Stimulated activated naive CD8-positive, alpha-beta T cell treated with anti-CD3 and anti-CD28 coated beads, Interleukin-15, amount 100 ng/mL, for 72 hours (primary cell): ENCODE measurements at regions not wholly inside any gene's neighbourhood (a gene's known extent, or its start where the extent isn't known, plus 50 kb on each side); places are given as distances from the start of the nearest gene placed in this dataset.
"Not testable (repeated sequence)": the region's sequence is repeated elsewhere in the genome, so short reads cannot be mapped to it uniquely, and the experiment has no call there.

Experiments
- ATAC-seq: fragments of 150-1000 bp; cut with Tn5 transposase; 2 replicates; pipeline ENCODE4 v1.10.0; 2021; ENCODE audit warnings: mild to moderate bottlenecking, moderate library complexity
- DNase-seq, 2 donors: peaks; one replicate each; pipeline ENCODE4 v3.0.0; 2021 to 2022
- H3K27ac Mint-ChIP-seq, 2 donors: one replicate each; pipeline ENCODE4 v1.8.0; 2022; ENCODE audit warnings: mild to moderate bottlenecking in 2 of 2, mixed read lengths in 2 of 2, moderate library complexity in 2 of 2
- H3K27me3 Mint-ChIP-seq: one replicate; pipeline ENCODE4 v1.8.0; 2022; ENCODE audit warnings: mixed read lengths
- H3K4me1 Mint-ChIP-seq: one replicate; pipeline ENCODE4 v1.8.0; 2022; ENCODE audit warnings: mild to moderate bottlenecking, mixed read lengths
- H3K4me3 Mint-ChIP-seq, 2 donors: one replicate each; pipeline ENCODE4 v1.8.0; 2022; ENCODE audit warnings: mild to moderate bottlenecking in 2 of 2, mixed read lengths in 2 of 2, moderate library complexity in 1 of 2
- H3K9me3 Mint-ChIP-seq, 2 donors: one replicate each; pipeline ENCODE4 v1.8.0; 2022; ENCODE audit warnings: mixed read lengths in 2 of 2

- DNase-seq, H3K4me1 Mint-ChIP-seq, H3K27ac Mint-ChIP-seq, ATAC-seq, H3K4me3 Mint-ChIP-seq: not testable (repeated sequence)
- peaks cover 0 to 11% of the 10 kb centered on the region in 2 donors for H3K9me3 Mint-ChIP-seq
- peaks cover 22% of the 10 kb centered on the region for H3K27me3 Mint-ChIP-seq
These were observed 53.1 kb upstream of the HUNK start for GRCh38 chr21:31819692-31820091.

GRCh38 chr21:31814356-31814755 is 58.5 kb upstream of the HUNK start:
- Mint-ChIP-seq H3K9me3 (peaks cover 5 to 11% of the 10 kb centered on the region in 2 donors), H3K27me3 (peaks cover 11% of the 10 kb centered on the region)
- not testable (repeated sequence) for H3K27ac Mint-ChIP-seq, H3K4me3 Mint-ChIP-seq, H3K4me1 Mint-ChIP-seq, DNase-seq, ATAC-seq

GRCh38 chr21:31813862-31814261 is 59.0 kb upstream of the HUNK start:
- peaks cover 11% of the 10 kb centered on the region for H3K27me3 Mint-ChIP-seq
- no peak overlapping the region for H3K27ac Mint-ChIP-seq
- no peak overlapping the region for H3K4me3 Mint-ChIP-seq
- ATAC-seq (no peak), DNase-seq (no peak)
- no peaks in the 10 kb centered on the region for H3K4me1 Mint-ChIP-seq
- peaks cover 5 to 11% of the 10 kb centered on the region in 2 donors for H3K9me3 Mint-ChIP-seq

- no peak overlapping the region for H3K4me3 Mint-ChIP-seq
- DNase-seq (no peak), ATAC-seq (no peak)
- peaks cover 20% of the 10 kb centered on the region for H3K27me3 Mint-ChIP-seq
- H3K27ac Mint-ChIP-seq, result no peak overlapping the region
- H3K4me1 Mint-ChIP-seq, result no peaks in the 10 kb centered on the region
- peaks cover 0 to 7% of the 10 kb centered on the region in 2 donors for H3K9me3 Mint-ChIP-seq
These were observed 68.8 kb upstream of the HUNK start for GRCh38 chr21:31804008-31804394.

GRCh38 chr21:31803039-31804007 is 69.5 kb upstream of the HUNK start:
- no peak for DNase-seq
- H3K27me3 Mint-ChIP-seq, result peaks cover 20% of the 10 kb centered on the region
- no peak overlapping the region for H3K27ac Mint-ChIP-seq
- ATAC-seq, result no peak
- peaks cover 0 to 7% of the 10 kb centered on the region in 2 donors for H3K9me3 Mint-ChIP-seq
- H3K4me1 Mint-ChIP-seq, result no peaks in the 10 kb centered on the region
- H3K4me3 Mint-ChIP-seq, result no peak overlapping the region

- peaks cover 0 to 7% of the 10 kb centered on the region in 2 donors for H3K9me3 Mint-ChIP-seq
- no peak for DNase-seq
- H3K27ac Mint-ChIP-seq, result no peak overlapping the region
- H3K4me1 Mint-ChIP-seq, result no peaks in the 10 kb centered on the region
- no peak for ATAC-seq
- H3K27me3 Mint-ChIP-seq, result peaks cover 20% of the 10 kb centered on the region
- H3K4me3 Mint-ChIP-seq, result no peak overlapping the region
These were observed 70.4 kb upstream of the SCAF4 start for GRCh38 chr21:31802331-31802730.

GRCh38 chr21:31801551-31802219 is 69.8 kb upstream of the SCAF4 start:
- H3K27me3 Mint-ChIP-seq, result peaks cover 20% of the 10 kb centered on the region
- no peak for ATAC-seq
- H3K27ac Mint-ChIP-seq, result no peak overlapping the region
- H3K4me3 Mint-ChIP-seq, result no peak overlapping the region
- H3K9me3 Mint-ChIP-seq, result peaks cover 0 to 7% of the 10 kb centered on the region in 2 donors
- DNase-seq, result no peak
- no peaks in the 10 kb centered on the region for H3K4me1 Mint-ChIP-seq

GRCh38 chr21:31798842-31799704 is 67.2 kb upstream of the SCAF4 start:
- Mint-ChIP-seq H3K4me1 (no peaks in the 10 kb centered on the region), H3K4me3 (no peak overlapping the region), H3K27me3 (peaks cover 20% of the 10 kb centered on the region), H3K9me3 (no peaks in the 10 kb centered on the region), H3K27ac (no peak overlapping the region)
- no peak for ATAC-seq
- no peak for DNase-seq

- no peak overlapping the region for H3K4me3 Mint-ChIP-seq
- H3K27me3 Mint-ChIP-seq, result peaks cover 20% of the 10 kb centered on the region
- no peak for ATAC-seq
- no peaks in the 10 kb centered on the region for H3K4me1 Mint-ChIP-seq
- no peaks in the 10 kb centered on the region for H3K9me3 Mint-ChIP-seq
- no peak for DNase-seq
- H3K27ac Mint-ChIP-seq, result no peak overlapping the region
These were observed 64.1 kb upstream of the SCAF4 start for GRCh38 chr21:31795992-31796391.

GRCh38 chr21:31790420-31790819 is 58.5 kb upstream of the SCAF4 start:
- not testable (repeated sequence) for H3K27ac Mint-ChIP-seq, H3K27me3 Mint-ChIP-seq, H3K9me3 Mint-ChIP-seq, ATAC-seq, H3K4me1 Mint-ChIP-seq, H3K4me3 Mint-ChIP-seq, DNase-seq

GRCh38 chr21:31788581-31788980 is 56.7 kb upstream of the SCAF4 start:
- Mint-ChIP-seq H3K4me1 (no peaks in the 10 kb centered on the region), H3K27ac (no peak overlapping the region), H3K4me3 (no peak overlapping the region), H3K9me3 (peaks cover 0 to 5% of the 10 kb centered on the region in 2 donors), H3K27me3 (peaks cover 6% of the 10 kb centered on the region)
- no peak for ATAC-seq
- DNase-seq, result no peak

- not testable (repeated sequence) for ATAC-seq
These were observed 55.8 kb upstream of the SCAF4 start for GRCh38 chr21:31787691-31788090.

GRCh38 chr21:31786164-31786920 is 54.4 kb upstream of the SCAF4 start:
- DNase-seq (no peak), ATAC-seq (no peak)
- Mint-ChIP-seq H3K27ac (no peak overlapping the region), H3K4me3 (no peak overlapping the region), H3K9me3 (peaks cover 0 to 5% of the 10 kb centered on the region in 2 donors), H3K27me3 (peaks cover 11% of the 10 kb centered on the region), H3K4me1 (no peaks in the 10 kb centered on the region)

More at GRCh38 chr21:31787691-31788090, 55.8 kb upstream of the SCAF4 start:
- DNase-seq, H3K4me1 Mint-ChIP-seq, H3K27ac Mint-ChIP-seq, H3K4me3 Mint-ChIP-seq, H3K27me3 Mint-ChIP-seq, H3K9me3 Mint-ChIP-seq: not testable (repeated sequence)

GRCh38 chr21:31785237-31786163 is 53.6 kb upstream of the SCAF4 start:
- not testable (repeated sequence) for H3K4me3 Mint-ChIP-seq, H3K9me3 Mint-ChIP-seq, H3K4me1 Mint-ChIP-seq, H3K27ac Mint-ChIP-seq
- H3K27me3 Mint-ChIP-seq, result peaks cover 11% of the 10 kb centered on the region
- ATAC-seq (peak; percentile 58), DNase-seq (peak; percentile 36 to 40)
